Natural killer cell (primary cell): ENCODE measurements at regions not wholly inside any gene's neighbourhood (a gene's known extent, or its start where the extent isn't known, plus 50 kb on each side); places are given as distances from the start of the nearest gene placed in this dataset.

Experiments used
- ATAC-seq, 3 donors: fragments of 150-1000 bp in 2 of 3; fragments of 200-7000 bp in 1 of 3; cut with Tn5 transposase; 1 replicate in 1 of 3; 2 replicates in 2 of 3; pipeline ENCODE4 v1.10.0; 2021; ENCODE audit warnings: mild to moderate bottlenecking in 2 of 3, moderate library complexity in 2 of 3
- DNase-seq, 2 donors: peaks; one replicate each; pipeline versions ENCODE4 v3.0.0 to v3.0.0-alpha.2; 2013 to 2021; ENCODE audit warnings: mixed read lengths in 1 of 2
- H3K27ac ChIP-seq: one replicate; pipeline ENCODE4 v1.5.1; 2013; ENCODE audit warnings: mild to moderate bottlenecking, low read length
- H3K27me3 ChIP-seq: one replicate; pipeline ENCODE4 v1.6.1; 2013; ENCODE audit warnings: low read length; ENCODE audit not compliant: control insufficient read depth, insufficient read depth
- H3K36me3 ChIP-seq: one replicate; pipeline ENCODE4 v1.6.1; 2013; ENCODE audit warnings: low read length; ENCODE audit not compliant: control insufficient read depth, insufficient read depth
- H3K4me1 ChIP-seq: one replicate; pipeline ENCODE4 v1.6.1; 2013; ENCODE audit warnings: low read length; ENCODE audit not compliant: control insufficient read depth, insufficient read depth
- H3K4me3 ChIP-seq: one replicate; pipeline ENCODE4 v1.5.1; 2013; ENCODE audit warnings: low read length
- H3K9me3 ChIP-seq: one replicate; pipeline ENCODE4 v1.6.1; 2013; ENCODE audit warnings: low read length; ENCODE audit not compliant: control insufficient read depth, insufficient read depth
- H3K27ac Mint-ChIP-seq, 2 donors: one replicate each; pipeline ENCODE4 v1.8.0; 2022; ENCODE audit warnings: mild to moderate bottlenecking in 2 of 2, mixed read lengths in 2 of 2, moderate library complexity in 1 of 2
- H3K27me3 Mint-ChIP-seq, 2 donors: one replicate each; pipeline ENCODE4 v1.8.0; 2022; ENCODE audit warnings: low read depth in 2 of 2, mixed read lengths in 2 of 2
- H3K36me3 Mint-ChIP-seq: one replicate; pipeline ENCODE4 v1.8.0; 2022; ENCODE audit warnings: mixed read lengths
- H3K4me1 Mint-ChIP-seq, 2 donors: one replicate each; pipeline ENCODE4 v1.8.0; 2022; ENCODE audit warnings: mixed read lengths in 2 of 2
- H3K4me3 Mint-ChIP-seq: one replicate; pipeline ENCODE4 v1.8.0; 2022; ENCODE audit warnings: mild to moderate bottlenecking, moderate library complexity, mixed read lengths
- H3K9me3 Mint-ChIP-seq, 2 donors: one replicate each; pipeline ENCODE4 v1.8.0; 2022; ENCODE audit warnings: mixed read lengths in 2 of 2
- WGBS: methylation state at CpG from one replicate; pipeline ENCODE4 v1.1.7; 2013; ENCODE audit warnings: missing lambda C conversion rate; ENCODE audit not compliant: insufficient coverage; 5-methylcytosine and 5-hydroxymethylcytosine counted together
- intact Hi-C: fragments of 100-400 bp; cut with micrococcal nuclease; formaldehyde crosslinking; loops from one replicate; pipeline ENCODE4 v1.14.2; 2022
- TF ChIP-seq, protein P1 (sequence below): fragments of 200-600 bp; IDR thresholded peaks from one replicate; pipeline ENCODE4 v1.8.0; 2022; ENCODE audit warnings: antibody characterized with exemption

DNA sequence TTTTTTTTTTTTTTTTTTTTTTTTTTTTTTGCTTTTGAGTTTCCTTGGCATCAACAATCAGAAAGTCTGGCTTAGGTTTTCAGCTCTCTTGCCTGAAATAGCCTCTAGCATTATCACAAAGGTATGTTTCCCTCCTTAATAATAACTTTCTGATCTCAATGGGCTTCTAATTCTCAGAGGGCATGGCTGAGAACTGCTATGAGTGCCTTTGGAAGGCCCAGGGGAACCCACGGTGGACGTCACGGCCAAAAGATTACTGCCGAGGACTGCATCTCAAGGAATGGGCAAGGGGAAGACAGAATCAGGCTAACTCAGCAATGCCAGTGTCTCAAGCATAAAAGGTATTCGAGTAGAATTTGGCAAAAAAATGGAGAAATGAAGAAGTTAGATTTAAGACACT, 73.2 kb upstream of the SLC14A2 start:
- WGBS, result 91% methylated on average over 5 of the region's 5 CpGs
- TF ChIP-seq, protein P1, sequence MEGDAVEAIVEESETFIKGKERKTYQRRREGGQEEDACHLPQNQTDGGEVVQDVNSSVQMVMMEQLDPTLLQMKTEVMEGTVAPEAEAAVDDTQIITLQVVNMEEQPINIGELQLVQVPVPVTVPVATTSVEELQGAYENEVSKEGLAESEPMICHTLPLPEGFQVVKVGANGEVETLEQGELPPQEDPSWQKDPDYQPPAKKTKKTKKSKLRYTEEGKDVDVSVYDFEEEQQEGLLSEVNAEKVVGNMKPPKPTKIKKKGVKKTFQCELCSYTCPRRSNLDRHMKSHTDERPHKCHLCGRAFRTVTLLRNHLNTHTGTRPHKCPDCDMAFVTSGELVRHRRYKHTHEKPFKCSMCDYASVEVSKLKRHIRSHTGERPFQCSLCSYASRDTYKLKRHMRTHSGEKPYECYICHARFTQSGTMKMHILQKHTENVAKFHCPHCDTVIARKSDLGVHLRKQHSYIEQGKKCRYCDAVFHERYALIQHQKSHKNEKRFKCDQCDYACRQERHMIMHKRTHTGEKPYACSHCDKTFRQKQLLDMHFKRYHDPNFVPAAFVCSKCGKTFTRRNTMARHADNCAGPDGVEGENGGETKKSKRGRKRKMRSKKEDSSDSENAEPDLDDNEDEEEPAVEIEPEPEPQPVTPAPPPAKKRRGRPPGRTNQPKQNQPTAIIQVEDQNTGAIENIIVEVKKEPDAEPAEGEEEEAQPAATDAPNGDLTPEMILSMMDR, result no peak

DNA sequence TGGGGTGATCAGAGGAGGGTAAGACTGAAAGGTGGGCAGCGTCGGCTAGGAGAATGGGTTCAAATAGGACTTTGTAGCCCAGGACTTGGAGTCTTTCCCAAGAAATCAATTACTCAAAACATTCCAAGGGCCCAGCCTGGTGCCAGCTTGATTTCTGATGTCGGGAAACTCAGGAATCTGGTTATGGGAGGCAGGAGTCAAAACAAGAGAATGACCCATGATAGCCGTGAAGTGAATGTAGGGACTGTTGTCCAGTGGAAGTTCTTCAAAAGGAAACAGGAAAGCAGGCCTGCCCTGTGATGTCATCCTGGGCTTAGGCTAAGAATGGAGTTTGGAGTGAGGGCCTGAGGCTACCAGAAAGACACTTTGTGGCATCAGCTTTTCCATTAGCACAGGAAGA, 67.4 kb upstream of the SLC14A2 start:
- H3K4me3 ChIP-seq, result no peak overlapping the region
- H3K27ac Mint-ChIP-seq, result no peak overlapping the region
- H3K4me3 Mint-ChIP-seq, result no peak overlapping the region
- no peaks in the 10 kb centered on the region for H3K4me1 Mint-ChIP-seq
- intact Hi-C loops, result no loop called here
- DNase-seq (no peak), ATAC-seq (no peak)
- TF ChIP-seq, protein P1, result no peak
- no peak overlapping the region for H3K27ac ChIP-seq
- H3K4me1 ChIP-seq, result no peaks in the 10 kb centered on the region
- no peaks in the 10 kb centered on the region for H3K9me3 Mint-ChIP-seq
- no peaks in the 10 kb centered on the region for H3K36me3 ChIP-seq
- no peaks in the 10 kb centered on the region for H3K9me3 ChIP-seq
- H3K27me3 Mint-ChIP-seq, result peaks cover 3 to 24% of the 10 kb centered on the region in 2 donors
- H3K27me3 ChIP-seq, result no peaks in the 10 kb centered on the region
- H3K36me3 Mint-ChIP-seq, result no peaks in the 10 kb centered on the region
- 88% methylated on average over 3 of the region's 4 CpGs for WGBS

More for the DNA sequence above, 73.2 kb upstream of the SLC14A2 start:
- no peak overlapping the region for H3K4me3 Mint-ChIP-seq
- Histone ChIP-seq H3K4me3 (no peak overlapping the region), H3K27ac (no peak overlapping the region), H3K27me3 (no peaks in the 10 kb centered on the region), H3K4me1 (no peaks in the 10 kb centered on the region), H3K36me3 (no peaks in the 10 kb centered on the region), H3K9me3 (no peaks in the 10 kb centered on the region)
- no peaks in the 10 kb centered on the region for H3K4me1 Mint-ChIP-seq
- ATAC-seq (no peak), DNase-seq (no peak)
- peaks cover 5 to 18% of the 10 kb centered on the region in 2 donors for H3K27me3 Mint-ChIP-seq
- no peaks in the 10 kb centered on the region for H3K36me3 Mint-ChIP-seq
- peaks cover 2 to 3% of the 10 kb centered on the region in 2 donors for H3K9me3 Mint-ChIP-seq
- intact Hi-C loops, result no loop called here
- H3K27ac Mint-ChIP-seq, result no peak overlapping the region

DNA sequence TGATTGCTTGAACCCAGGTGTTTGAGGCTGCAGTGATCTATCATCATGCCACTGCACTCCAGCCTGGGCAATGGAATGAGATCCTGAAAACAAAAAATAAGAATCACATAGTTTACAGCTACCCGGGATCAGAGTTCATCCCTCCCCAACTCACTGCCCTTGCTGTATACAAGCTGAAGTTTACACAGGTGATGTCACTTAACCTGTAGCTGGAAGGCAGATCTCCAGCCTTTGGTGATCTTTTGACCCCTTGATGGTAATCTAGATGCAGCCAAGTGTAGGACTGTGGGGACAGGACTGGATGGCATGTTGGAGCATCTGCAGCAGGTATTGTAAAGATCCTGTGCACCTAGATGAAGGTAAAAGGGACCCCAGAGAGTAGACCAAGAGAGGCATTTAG, 66.7 kb upstream of the SLC14A2 start:
- H3K9me3 Mint-ChIP-seq, result no peaks in the 10 kb centered on the region
- Histone ChIP-seq H3K27ac (no peak overlapping the region), H3K4me3 (no peak overlapping the region), H3K4me1 (no peaks in the 10 kb centered on the region), H3K9me3 (no peaks in the 10 kb centered on the region), H3K27me3 (no peaks in the 10 kb centered on the region), H3K36me3 (no peaks in the 10 kb centered on the region)
- intact Hi-C loops, result no loop called here
- whole genome bisulfite sequencing, result 83% methylated on average over 1 of the region's 1 CpG
- no peak overlapping the region for H3K4me3 Mint-ChIP-seq
- peaks cover 3 to 23% of the 10 kb centered on the region in 2 donors for H3K27me3 Mint-ChIP-seq
- no peaks in the 10 kb centered on the region for H3K4me1 Mint-ChIP-seq
- DNase-seq (no peak), ATAC-seq (no peak)
- H3K36me3 Mint-ChIP-seq, result no peaks in the 10 kb centered on the region
- no peak overlapping the region for H3K27ac Mint-ChIP-seq
- TF ChIP-seq, protein P1, result no peak

DNA sequence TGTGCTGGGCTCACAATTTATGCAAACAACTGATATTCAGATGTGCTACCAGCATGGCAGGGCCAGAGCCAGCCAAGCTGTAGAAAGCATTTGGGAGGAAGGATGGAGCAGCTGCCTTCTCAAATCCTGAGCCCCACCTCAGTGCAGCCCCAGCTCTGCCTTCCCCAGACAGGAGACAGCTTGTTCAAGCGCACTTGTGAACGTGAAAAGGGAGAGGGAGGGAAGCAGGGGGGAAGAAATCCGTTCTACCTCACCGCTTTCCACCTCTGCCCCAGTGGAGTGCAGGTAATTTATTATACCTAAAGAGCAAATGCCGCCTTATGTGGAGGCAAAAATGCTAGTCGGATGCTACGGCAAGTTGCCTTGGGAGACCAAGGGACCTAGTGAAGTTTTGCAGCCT, 66.0 kb upstream of the SLC14A2 start:
- Mint-ChIP-seq H3K27me3 (peaks cover 3 to 16% of the 10 kb centered on the region in 2 donors), H3K36me3 (no peaks in the 10 kb centered on the region), H3K4me1 (no peaks in the 10 kb centered on the region), H3K4me3 (no peak overlapping the region), H3K9me3 (no peaks in the 10 kb centered on the region), H3K27ac (no peak overlapping the region)
- ATAC-seq, result no peak
- H3K9me3 ChIP-seq, result no peaks in the 10 kb centered on the region
- no peak overlapping the region for H3K27ac ChIP-seq
- H3K4me3 ChIP-seq, result no peak overlapping the region
- TF ChIP-seq, protein P1, result no peak
- H3K27me3 ChIP-seq, result no peaks in the 10 kb centered on the region
- H3K36me3 ChIP-seq, result no peaks in the 10 kb centered on the region
- no peak for DNase-seq
- WGBS, result 91% methylated on average over 6 of the region's 7 CpGs
- intact Hi-C loops, result no loop called here
- H3K4me1 ChIP-seq, result no peaks in the 10 kb centered on the region
